GM10266 (cell line): ENCODE measurements at regions not wholly inside any gene's neighbourhood (a gene's known extent, or its start where the extent isn't known, plus 50 kb on each side); places are given as distances from the start of the nearest gene placed in this dataset.

Source experiments
- DNase-seq: peaks from one replicate; pipeline ENCODE4 v3.0.0; 2012; ENCODE audit errors: extremely low spot score
- CTCF ChIP-seq: IDR thresholded peaks from 2 replicates; pipeline ENCODE4 v1.5.1; 2012; ENCODE audit warnings: mild to moderate bottlenecking, low read depth; ENCODE audit not compliant: control insufficient read depth, insufficient read depth; ENCODE audit errors: missing control alignments

GRCh38 chr7:34299066-34299465 lies 359.0 kb upstream of the NPSR1 start:
- no peak for DNase-seq
- no peak for TF ChIP-seq CTCF

- TF ChIP-seq CTCF = no peak
- DNase-seq = no peak
Measured at GRCh38 chr7:34307540-34307939, 350.5 kb upstream of the NPSR1 start.

GRCh38 chr7:34308595-34308994 lies 349.4 kb upstream of the NPSR1 start:
- no peak for TF ChIP-seq CTCF
- no peak for DNase-seq

GRCh38 chr7:34309116-34309515 lies 348.9 kb upstream of the NPSR1 start:
- no peak for TF ChIP-seq CTCF
- no peak for DNase-seq

- no peak for DNase-seq
- no peak for TF ChIP-seq CTCF
Measured at GRCh38 chr7:34309584-34309983, 348.4 kb upstream of the NPSR1 start.

GRCh38 chr7:34311591-34311990 lies 346.4 kb upstream of the NPSR1 start:
- DNase-seq = no peak
- TF ChIP-seq CTCF = no peak

GRCh38 chr7:34312624-34313023 lies 345.4 kb upstream of the NPSR1 start:
- no peak for DNase-seq
- TF ChIP-seq CTCF = no peak
